Breast epithelium (tissue), 3 donors: ENCODE measurements at regions not wholly inside any gene's neighbourhood (a gene's known extent, or its start where the extent isn't known, plus 50 kb on each side); places are given as distances from the start of the nearest gene placed in this dataset.

Experiments used
- POLR2AphosphoS5 ChIP-seq, 3 donors: sonication (generic); formaldehyde crosslinking; IDR thresholded peaks; one replicate each; pipeline ENCODE4 v1.6.1; 2017; ENCODE audit warnings: antibody characterized with exemption in 3 of 3
- TF ChIP-seq, protein P1 (sequence below), 3 donors: fragments of 450-650 bp; IDR thresholded peaks; one replicate each; pipeline ENCODE4 v1.5.1; 2016 to 2017; ENCODE audit warnings: antibody characterized with exemption in 3 of 3, mild to moderate bottlenecking in 3 of 3, moderate library complexity in 3 of 3

DNA sequence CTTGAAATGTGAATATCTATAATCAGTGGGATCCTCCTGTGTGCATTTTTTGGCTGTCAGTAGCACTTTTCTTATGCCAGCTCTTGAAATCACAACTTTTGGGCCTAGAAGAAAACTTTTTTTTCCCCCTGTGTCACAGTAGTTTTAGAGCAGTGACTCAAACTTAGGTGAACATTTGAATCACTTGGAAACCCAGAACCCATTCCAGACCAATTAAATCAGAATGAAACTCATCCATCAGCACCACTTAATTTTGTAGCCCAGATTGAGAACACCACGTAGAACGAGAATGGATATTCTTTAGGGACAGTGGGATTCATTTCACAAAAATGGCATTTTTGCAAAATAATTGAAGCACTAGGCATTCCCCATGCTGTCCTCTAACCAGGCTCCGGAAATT is 224.8 kb upstream of the NANOGP8 start:
- TF ChIP-seq POLR2AphosphoS5 (IDR thresholded peaks at IDR 0.05) = no peak
- TF ChIP-seq, protein P1, sequence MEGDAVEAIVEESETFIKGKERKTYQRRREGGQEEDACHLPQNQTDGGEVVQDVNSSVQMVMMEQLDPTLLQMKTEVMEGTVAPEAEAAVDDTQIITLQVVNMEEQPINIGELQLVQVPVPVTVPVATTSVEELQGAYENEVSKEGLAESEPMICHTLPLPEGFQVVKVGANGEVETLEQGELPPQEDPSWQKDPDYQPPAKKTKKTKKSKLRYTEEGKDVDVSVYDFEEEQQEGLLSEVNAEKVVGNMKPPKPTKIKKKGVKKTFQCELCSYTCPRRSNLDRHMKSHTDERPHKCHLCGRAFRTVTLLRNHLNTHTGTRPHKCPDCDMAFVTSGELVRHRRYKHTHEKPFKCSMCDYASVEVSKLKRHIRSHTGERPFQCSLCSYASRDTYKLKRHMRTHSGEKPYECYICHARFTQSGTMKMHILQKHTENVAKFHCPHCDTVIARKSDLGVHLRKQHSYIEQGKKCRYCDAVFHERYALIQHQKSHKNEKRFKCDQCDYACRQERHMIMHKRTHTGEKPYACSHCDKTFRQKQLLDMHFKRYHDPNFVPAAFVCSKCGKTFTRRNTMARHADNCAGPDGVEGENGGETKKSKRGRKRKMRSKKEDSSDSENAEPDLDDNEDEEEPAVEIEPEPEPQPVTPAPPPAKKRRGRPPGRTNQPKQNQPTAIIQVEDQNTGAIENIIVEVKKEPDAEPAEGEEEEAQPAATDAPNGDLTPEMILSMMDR (IDR thresholded peaks at IDR 0.05) = no peak
